ENCODE measurements at regions not wholly inside any gene's neighbourhood (a gene's known extent, or its start where the extent isn't known, plus 50 kb on each side); places are given as distances from the start of the nearest gene placed in this dataset.

GRCh38 chr6:3579652-3580175, 122.9 kb upstream of the SLC22A23 start:
- TF ChIP-seq CTCF (conservative IDR thresholded peaks at IDR 0.05) (no peak), ZFX (IDR thresholded peaks at IDR 0.05) (no peak)
